ENCODE measurements at regions not wholly inside any gene's neighbourhood (a gene's known extent, or its start where the extent isn't known, plus 50 kb on each side); places are given as distances from the start of the nearest gene placed in this dataset.

GRCh38 chr6:22800451-22800850 lies 231.1 kb downstream of the HDGFL1 start:
- TF ChIP-seq CTCF (IDR thresholded peaks at IDR 0.05; ENCODE audit: borderline replicate concordance, extremely low read depth, low read length, poor library complexity, severe bottlenecking) (no peak), EZH2 (IDR thresholded peaks at IDR 0.05; ENCODE audit: borderline replicate concordance, low read depth, low read length, severe bottlenecking) (no peak)

All from DND-41 (cell line).